Neural cell (in vitro differentiated cells): ENCODE measurements at regions not wholly inside any gene's neighbourhood (a gene's known extent, or its start where the extent isn't known, plus 50 kb on each side); places are given as distances from the start of the nearest gene placed in this dataset.

Source experiments
- H2AFZ ChIP-seq: fragments of 200-600, 300-800 bp; sonication (generic), shearing (Covaris generic); 2 replicates; pipeline ENCODE4 v1.6.0; 2014; ENCODE audit warnings: low read depth, mild to moderate bottlenecking, antibody characterized with exemption, low read length, moderate library complexity
- H3F3A ChIP-seq: fragments of 200-600 bp; shearing (Covaris generic); 2 replicates; pipeline ENCODE4 v1.6.1; 2016; ENCODE audit warnings: mild to moderate bottlenecking, moderate library complexity, mixed read lengths, antibody characterized with exemption, low read length; ENCODE audit not compliant: insufficient read depth, poor library complexity, severe bottlenecking
- H3K27ac ChIP-seq: fragments of 200-600, 300-800 bp; sonication (generic), shearing (Covaris generic); 2 replicates; pipeline ENCODE4 v1.5.1; 2014; ENCODE audit warnings: mild to moderate bottlenecking, low read length, moderate library complexity
- H3K27me3 ChIP-seq: fragments of 300-800, 200-600 bp; sonication (generic), shearing (Covaris generic); 2 replicates; pipeline ENCODE4 v1.6.0; 2014; ENCODE audit warnings: mild to moderate bottlenecking, low read depth, low read length, moderate library complexity; ENCODE audit not compliant: insufficient read depth
- H3K36me3 ChIP-seq: fragments of 300-800, 200-600 bp; sonication (generic), shearing (Covaris generic); 2 replicates; pipeline ENCODE4 v1.5.1; 2014; ENCODE audit warnings: mild to moderate bottlenecking, antibody characterized with exemption, low read length, moderate library complexity; ENCODE audit not compliant: insufficient read depth
- H3K4me2 ChIP-seq: fragments of 300-800, 200-600 bp; sonication (generic), shearing (Covaris generic); 2 replicates; pipeline ENCODE4 v1.6.0; 2014; ENCODE audit warnings: mild to moderate bottlenecking, low read length
- H3K4me3 ChIP-seq: fragments of 300-800, 200-600 bp; sonication (generic), shearing (Covaris generic); 2 replicates; pipeline ENCODE4 v1.5.1; 2014; ENCODE audit warnings: mild to moderate bottlenecking, low read length, moderate library complexity
- H3K79me2 ChIP-seq: fragments of 200-600 bp; shearing (Covaris generic); replicated peaks from 2 replicates; pipeline ENCODE4 v1.6.0; 2014; ENCODE audit warnings: mild to moderate bottlenecking, low read length, moderate library complexity; ENCODE audit not compliant: insufficient read depth
- H3K9ac ChIP-seq: fragments of 300-800, 200-600 bp; sonication (generic), shearing (Covaris generic); 2 replicates; pipeline ENCODE4 v1.6.1; 2016; ENCODE audit warnings: mild to moderate bottlenecking, low read length, mixed read lengths
- H3K9me2 ChIP-seq: fragments of 200-600 bp; shearing (Covaris generic); 2 replicates; pipeline ENCODE4 v1.6.1; 2016; ENCODE audit warnings: mild to moderate bottlenecking, low read length, mixed read lengths; ENCODE audit not compliant: insufficient read depth
- H3K9me3 ChIP-seq: fragments of 200-600, 300-800 bp; sonication (generic), shearing (Covaris generic); 2 replicates; pipeline ENCODE4 v1.6.1; 2016; ENCODE audit warnings: mild to moderate bottlenecking, mixed run types, low read length, moderate library complexity, mixed read lengths
- H4K20me1 ChIP-seq: fragments of 200-600 bp; shearing (Covaris generic); 2 replicates; pipeline ENCODE4 v1.6.1; 2016; ENCODE audit warnings: mild to moderate bottlenecking, mixed run types; ENCODE audit not compliant: insufficient read depth
- EP300 ChIP-seq: fragments of 450-650 bp; conservative IDR thresholded peaks from 2 replicates; pipeline ENCODE4 v1.6.1; 2014; ENCODE audit warnings: antibody characterized with exemption, mild to moderate bottlenecking, moderate library complexity; ENCODE audit not compliant: poor library complexity, severe bottlenecking
- EZH2 ChIP-seq: fragments of 200-600, 300-800 bp; shearing (Covaris generic), sonication (generic); IDR thresholded peaks from 2 replicates; pipeline ENCODE4 v1.6.1; 2014; ENCODE audit warnings: antibody characterized with exemption, low read length, borderline replicate concordance, mild to moderate bottlenecking; ENCODE audit not compliant: insufficient read depth, poor library complexity, severe bottlenecking
- MXI1 ChIP-seq: fragments of 450-650 bp; conservative IDR thresholded peaks from 2 replicates; pipeline ENCODE4 v1.6.1; 2014; ENCODE audit warnings: antibody characterized with exemption, mild to moderate bottlenecking; ENCODE audit not compliant: poor library complexity, severe bottlenecking
- POLR2AphosphoS5 ChIP-seq: IDR thresholded peaks from 2 replicates; pipeline ENCODE4 v1.6.1; 2012
- RAD21 ChIP-seq: fragments of 450-650 bp; conservative IDR thresholded peaks from 2 replicates; pipeline ENCODE4 v1.6.1; 2014; ENCODE audit warnings: antibody characterized with exemption, mild to moderate bottlenecking, moderate library complexity
- SMC3 ChIP-seq: fragments of 450-650 bp; conservative IDR thresholded peaks from 2 replicates; pipeline ENCODE4 v1.6.1; 2014; ENCODE audit warnings: antibody characterized with exemption, mild to moderate bottlenecking, moderate library complexity; ENCODE audit not compliant: poor library complexity
- TAF1 ChIP-seq: IDR thresholded peaks from 2 replicates; pipeline ENCODE4 v1.6.1; 2012; ENCODE audit warnings: low read depth
- TF ChIP-seq, protein P1 (sequence below): IDR thresholded peaks from 2 replicates; pipeline ENCODE4 v1.6.1; 2012; ENCODE audit warnings: borderline replicate concordance
- TF ChIP-seq, protein P2 (sequence below): fragments of 450-650 bp; IDR thresholded peaks from 2 replicates; pipeline ENCODE4 v1.5.1; 2014; ENCODE audit warnings: antibody characterized with exemption, mild to moderate bottlenecking, moderate library complexity; ENCODE audit not compliant: poor library complexity, severe bottlenecking

DNA sequence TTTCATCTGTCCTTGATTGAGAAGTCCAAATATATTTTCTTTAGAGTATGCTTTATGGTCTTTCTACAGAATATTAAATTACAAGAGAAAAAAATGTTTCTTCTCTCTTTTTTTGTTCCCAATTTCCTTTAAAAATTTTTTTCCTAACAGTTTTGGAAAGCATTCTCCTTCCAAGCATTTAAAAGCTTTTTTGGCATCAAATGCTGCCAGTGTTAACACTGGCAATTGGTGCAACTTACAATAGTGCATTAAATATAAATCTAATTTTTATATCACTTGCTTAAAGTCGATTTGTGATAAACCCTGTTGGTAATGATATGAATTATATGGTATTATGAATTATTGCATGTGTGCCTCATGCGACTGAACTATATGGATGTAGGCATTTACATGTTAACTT lies 165.9 kb upstream of the ELL2 start:
- Histone ChIP-seq H3K4me2 (no peak overlapping the region), H3K4me3 (no peak overlapping the region), H3K9ac (no peak overlapping the region), H3K27me3 (no peaks in the 10 kb centered on the region), H3K9me2 (no peaks in the 10 kb centered on the region), H3K36me3 (no peaks in the 10 kb centered on the region), H3K9me3 (no peaks in the 10 kb centered on the region), H3F3A (no peaks in the 10 kb centered on the region), H4K20me1 (no peaks in the 10 kb centered on the region), H2AFZ (no peak overlapping the region), H3K27ac (no peak overlapping the region), H3K79me2 (no peaks in the 10 kb centered on the region)
- TF ChIP-seq, protein P1, sequence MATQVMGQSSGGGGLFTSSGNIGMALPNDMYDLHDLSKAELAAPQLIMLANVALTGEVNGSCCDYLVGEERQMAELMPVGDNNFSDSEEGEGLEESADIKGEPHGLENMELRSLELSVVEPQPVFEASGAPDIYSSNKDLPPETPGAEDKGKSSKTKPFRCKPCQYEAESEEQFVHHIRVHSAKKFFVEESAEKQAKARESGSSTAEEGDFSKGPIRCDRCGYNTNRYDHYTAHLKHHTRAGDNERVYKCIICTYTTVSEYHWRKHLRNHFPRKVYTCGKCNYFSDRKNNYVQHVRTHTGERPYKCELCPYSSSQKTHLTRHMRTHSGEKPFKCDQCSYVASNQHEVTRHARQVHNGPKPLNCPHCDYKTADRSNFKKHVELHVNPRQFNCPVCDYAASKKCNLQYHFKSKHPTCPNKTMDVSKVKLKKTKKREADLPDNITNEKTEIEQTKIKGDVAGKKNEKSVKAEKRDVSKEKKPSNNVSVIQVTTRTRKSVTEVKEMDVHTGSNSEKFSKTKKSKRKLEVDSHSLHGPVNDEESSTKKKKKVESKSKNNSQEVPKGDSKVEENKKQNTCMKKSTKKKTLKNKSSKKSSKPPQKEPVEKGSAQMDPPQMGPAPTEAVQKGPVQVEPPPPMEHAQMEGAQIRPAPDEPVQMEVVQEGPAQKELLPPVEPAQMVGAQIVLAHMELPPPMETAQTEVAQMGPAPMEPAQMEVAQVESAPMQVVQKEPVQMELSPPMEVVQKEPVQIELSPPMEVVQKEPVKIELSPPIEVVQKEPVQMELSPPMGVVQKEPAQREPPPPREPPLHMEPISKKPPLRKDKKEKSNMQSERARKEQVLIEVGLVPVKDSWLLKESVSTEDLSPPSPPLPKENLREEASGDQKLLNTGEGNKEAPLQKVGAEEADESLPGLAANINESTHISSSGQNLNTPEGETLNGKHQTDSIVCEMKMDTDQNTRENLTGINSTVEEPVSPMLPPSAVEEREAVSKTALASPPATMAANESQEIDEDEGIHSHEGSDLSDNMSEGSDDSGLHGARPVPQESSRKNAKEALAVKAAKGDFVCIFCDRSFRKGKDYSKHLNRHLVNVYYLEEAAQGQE: no peak
- no peak for TF ChIP-seq EP300
- TF ChIP-seq EZH2: no peak
- no peak for TF ChIP-seq POLR2AphosphoS5
- TF ChIP-seq, protein P2, sequence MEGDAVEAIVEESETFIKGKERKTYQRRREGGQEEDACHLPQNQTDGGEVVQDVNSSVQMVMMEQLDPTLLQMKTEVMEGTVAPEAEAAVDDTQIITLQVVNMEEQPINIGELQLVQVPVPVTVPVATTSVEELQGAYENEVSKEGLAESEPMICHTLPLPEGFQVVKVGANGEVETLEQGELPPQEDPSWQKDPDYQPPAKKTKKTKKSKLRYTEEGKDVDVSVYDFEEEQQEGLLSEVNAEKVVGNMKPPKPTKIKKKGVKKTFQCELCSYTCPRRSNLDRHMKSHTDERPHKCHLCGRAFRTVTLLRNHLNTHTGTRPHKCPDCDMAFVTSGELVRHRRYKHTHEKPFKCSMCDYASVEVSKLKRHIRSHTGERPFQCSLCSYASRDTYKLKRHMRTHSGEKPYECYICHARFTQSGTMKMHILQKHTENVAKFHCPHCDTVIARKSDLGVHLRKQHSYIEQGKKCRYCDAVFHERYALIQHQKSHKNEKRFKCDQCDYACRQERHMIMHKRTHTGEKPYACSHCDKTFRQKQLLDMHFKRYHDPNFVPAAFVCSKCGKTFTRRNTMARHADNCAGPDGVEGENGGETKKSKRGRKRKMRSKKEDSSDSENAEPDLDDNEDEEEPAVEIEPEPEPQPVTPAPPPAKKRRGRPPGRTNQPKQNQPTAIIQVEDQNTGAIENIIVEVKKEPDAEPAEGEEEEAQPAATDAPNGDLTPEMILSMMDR: no peak
- no peak for TF ChIP-seq RAD21
- no peak for TF ChIP-seq TAF1
- TF ChIP-seq SMC3: no peak
- no peak for TF ChIP-seq MXI1

DNA sequence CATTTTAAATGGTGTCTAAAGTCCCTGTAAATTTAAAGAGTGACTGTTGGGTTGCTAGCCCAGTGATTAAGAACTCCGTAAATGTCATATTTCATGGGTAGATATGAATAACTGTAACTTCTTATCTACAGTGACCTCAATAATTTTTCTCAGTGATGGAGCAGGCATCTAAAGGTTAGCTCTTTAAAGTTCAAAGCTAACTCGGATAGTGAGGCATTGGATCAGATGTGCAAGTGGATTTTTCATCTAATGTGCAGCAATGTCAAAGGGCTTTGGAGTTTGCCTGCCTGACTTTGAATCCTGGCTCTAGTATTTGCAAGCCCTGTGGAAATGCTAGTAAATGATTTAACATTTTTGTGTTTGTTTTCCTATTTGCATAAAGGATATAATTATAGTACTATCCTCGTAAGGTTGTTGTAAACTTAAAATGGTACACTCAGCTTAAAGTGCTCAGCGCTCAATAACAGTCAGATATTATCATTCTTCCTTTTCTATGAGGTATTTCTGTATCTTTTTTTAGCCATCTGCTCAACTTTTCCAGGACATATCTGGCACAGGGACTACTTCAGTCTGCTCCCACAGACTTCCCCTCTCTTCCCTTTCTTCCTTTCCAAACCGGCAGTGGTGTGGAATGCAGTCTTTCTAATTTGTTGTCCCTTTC lies 163.7 kb upstream of the ELL2 start:
- no peaks in the 10 kb centered on the region for H4K20me1 ChIP-seq
- H3K4me2 ChIP-seq: no peak overlapping the region
- no peak overlapping the region for H2AFZ ChIP-seq

More for the DNA sequence above, 163.7 kb upstream of the ELL2 start:
- no peaks in the 10 kb centered on the region for H3F3A ChIP-seq
- H3K79me2 ChIP-seq: no peaks in the 10 kb centered on the region
- H3K27ac ChIP-seq: no peak overlapping the region
- no peak overlapping the region for H3K4me3 ChIP-seq
- no peaks in the 10 kb centered on the region for H3K36me3 ChIP-seq
- H3K9me3 ChIP-seq: no peaks in the 10 kb centered on the region
- H3K27me3 ChIP-seq: no peaks in the 10 kb centered on the region
- H3K9me2 ChIP-seq: no peaks in the 10 kb centered on the region
- no peak overlapping the region for H3K9ac ChIP-seq
- TF ChIP-seq TAF1 (no peak), SMC3 (no peak), MXI1 (no peak), EP300 (no peak), EZH2 (no peak), RAD21 (no peak), POLR2AphosphoS5 (no peak)
- TF ChIP-seq, protein P2: no peak
- TF ChIP-seq, protein P1: no peak
